ENCODE measurements at regions not wholly inside any gene's neighbourhood (a gene's known extent, or its start where the extent isn't known, plus 50 kb on each side); places are given as distances from the start of the nearest gene placed in this dataset.

- no peak for DNase-seq
Observed at GRCh38 chr12:114750917-114751316, 66.9 kb upstream of the TBX3 start.

- no peak for DNase-seq
Observed at GRCh38 chr12:114749065-114749464, 65.1 kb upstream of the TBX3 start.

- no peak for DNase-seq
Observed at GRCh38 chr12:114747012-114747858, 63.3 kb upstream of the TBX3 start.

- no peak for DNase-seq
Observed at GRCh38 chr12:114746297-114747011, 62.5 kb upstream of the TBX3 start.

- DNase-seq: no peak
Observed at GRCh38 chr12:114744691-114745090, 60.7 kb upstream of the TBX3 start.

- DNase-seq: no peak
Observed at GRCh38 chr12:114744285-114744684, 60.3 kb upstream of the TBX3 start.

- no peak for DNase-seq
Observed at GRCh38 chr12:114743799-114744198, 59.8 kb upstream of the TBX3 start.

- no peak for DNase-seq
Observed at GRCh38 chr12:114743289-114743688, 59.3 kb upstream of the TBX3 start.

GRCh38 chr12:114742363-114742762 lies 58.4 kb upstream of the TBX3 start:
- no peak for DNase-seq

- no peak for DNase-seq
Observed at GRCh38 chr12:114741940-114742339, 58.0 kb upstream of the TBX3 start.

- no peak for DNase-seq
Observed at GRCh38 chr12:114740448-114740847, 56.5 kb upstream of the TBX3 start.

GRCh38 chr12:114738460-114739184 lies 54.6 kb upstream of the TBX3 start:
- no peak for DNase-seq

- DNase-seq: no peak
Observed at GRCh38 chr12:114735680-114736374, 51.9 kb upstream of the TBX3 start.

GRCh38 chr12:114735011-114735410 lies 51.0 kb upstream of the TBX3 start:
- no peak for DNase-seq

- DNase-seq: no peak
Observed at GRCh38 chr12:114733919-114734318, 49.9 kb upstream of the TBX3 start.

Measured in fibroblast of skin of scalp (primary cell).